GF-D8 (cell line): ENCODE measurements at regions not wholly inside any gene's neighbourhood (a gene's known extent, or its start where the extent isn't known, plus 50 kb on each side); places are given as distances from the start of the nearest gene placed in this dataset.

Experiments
- DNase-seq: peaks from one replicate; lab custom pipeline; 2025; lab: John Stamatoyannopoulos, UW

DNA sequence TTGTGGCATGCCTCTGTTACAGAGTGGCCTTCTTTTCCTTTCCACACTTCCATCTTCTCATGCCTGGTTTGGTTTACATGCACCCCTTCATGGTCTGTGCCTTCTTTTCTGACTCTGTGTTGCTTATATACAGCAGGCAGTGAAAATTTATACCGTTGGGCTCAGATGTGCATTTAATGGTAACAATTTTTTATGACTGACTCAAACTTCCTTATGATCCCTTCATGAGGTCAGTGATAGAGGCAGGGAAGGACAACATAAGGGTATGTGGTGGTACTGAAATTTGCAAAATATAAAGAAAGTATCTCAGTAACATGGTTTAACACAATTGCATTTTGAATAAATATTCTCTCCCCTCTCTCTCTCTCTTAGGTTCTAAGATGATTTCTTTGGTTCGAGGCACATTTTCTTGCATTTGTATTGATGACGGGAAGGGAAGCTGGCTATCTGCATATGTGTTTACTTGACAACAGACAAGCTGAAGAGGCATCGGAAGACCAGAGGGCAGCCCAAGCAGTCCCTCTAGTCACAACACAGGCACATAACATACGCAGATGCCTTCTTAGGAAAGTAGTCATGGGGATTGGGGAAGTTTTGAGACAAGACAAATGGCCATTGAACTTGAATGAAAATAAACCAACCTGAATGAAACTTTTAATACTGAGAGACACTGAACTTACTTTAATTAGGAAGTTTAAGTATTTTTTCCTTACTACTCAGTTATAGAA is 163.3 kb upstream of the LEF1 start:
- DNase-seq, result no peak

DNA sequence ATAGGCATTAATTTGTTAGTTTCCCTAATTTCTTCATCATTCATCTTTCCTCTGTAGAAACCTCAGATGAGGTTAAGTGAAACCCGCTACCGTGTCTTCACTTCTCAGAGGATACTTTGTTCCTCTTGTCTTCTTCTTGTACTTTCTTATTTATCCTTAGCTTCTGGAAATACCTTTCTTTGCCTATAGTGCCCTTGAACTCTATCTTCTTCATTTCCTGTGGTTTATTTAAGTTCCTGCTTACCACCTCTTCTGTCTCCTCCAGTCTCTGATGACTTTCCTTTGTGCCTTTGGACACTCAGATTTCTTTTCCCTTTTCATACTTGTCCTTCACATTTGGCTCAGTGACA is 159.6 kb upstream of the LEF1 start:
- no peak for DNase-seq

GRCh38 chr4:108327642-108328382 is 159.1 kb upstream of the LEF1 start:
- DNase-seq, result no peak

- DNase-seq, result no peak
These were observed 156.8 kb upstream of the LEF1 start for GRCh38 chr4:108325561-108325960.

GRCh38 chr4:108324450-108324849 is 155.7 kb upstream of the LEF1 start:
- no peak for DNase-seq

DNA sequence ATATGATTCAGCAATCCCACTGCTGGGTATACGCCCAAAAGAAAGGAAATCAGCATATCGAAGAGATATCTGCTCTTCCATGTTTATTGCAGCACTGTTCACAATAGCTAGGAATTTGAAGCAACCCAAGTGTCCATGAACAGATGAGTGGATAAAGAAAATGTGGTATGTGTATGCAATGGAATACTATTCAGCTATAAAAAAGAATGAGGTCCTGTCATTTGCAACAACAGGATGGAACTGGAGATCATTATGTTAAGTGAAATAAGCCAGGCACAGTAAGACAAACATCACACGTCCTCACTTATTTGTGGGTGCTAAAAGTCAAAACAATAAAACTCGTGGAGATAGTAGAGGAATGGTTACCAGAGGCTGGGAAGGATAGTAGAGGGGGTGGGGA is 153.8 kb upstream of the LEF1 start:
- DNase-seq, result no peak

- DNase-seq, result no peak
These were observed 151.3 kb upstream of the LEF1 start for GRCh38 chr4:108320061-108320460.

- no peak for DNase-seq
These were observed 148.6 kb upstream of the LEF1 start for GRCh38 chr4:108317377-108317776.

GRCh38 chr4:108315694-108316093 is 147.0 kb upstream of the LEF1 start:
- no peak for DNase-seq

DNA sequence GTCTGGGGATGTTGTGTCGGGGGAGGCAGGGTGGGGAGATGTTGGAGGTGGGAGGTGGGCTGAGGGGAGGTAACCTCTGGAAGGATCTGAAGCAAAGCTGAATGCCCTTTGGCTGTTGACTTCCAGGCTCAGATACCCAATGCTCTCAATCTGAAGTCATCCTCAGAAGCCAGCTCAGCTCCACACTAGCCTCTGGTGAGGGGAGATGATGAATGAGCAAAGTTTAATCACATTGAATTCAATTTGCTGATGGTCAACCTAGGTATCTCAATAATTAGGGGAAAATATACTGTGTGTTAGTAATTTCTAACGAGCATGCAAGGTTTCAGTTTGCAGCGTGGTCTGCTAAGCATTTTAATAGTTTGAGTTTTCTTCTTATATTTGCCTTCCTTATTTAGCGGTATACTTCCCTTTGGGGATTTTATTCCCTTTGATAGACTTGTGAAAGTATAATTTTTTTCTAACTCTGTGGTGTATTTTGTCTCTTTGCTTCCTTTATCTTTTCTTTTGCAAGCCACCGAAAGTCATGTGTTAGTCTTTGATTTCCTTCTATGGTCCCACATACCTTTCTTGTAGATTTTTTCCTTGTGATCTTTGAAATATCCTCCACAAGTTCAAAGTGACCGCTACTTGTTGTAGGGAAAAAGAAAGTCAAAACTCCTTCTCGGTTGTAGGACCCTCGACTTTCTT is 146.3 kb upstream of the LEF1 start:
- no peak for DNase-seq

- DNase-seq, result no peak
These were observed 145.0 kb upstream of the LEF1 start for GRCh38 chr4:108313546-108314339.

DNA sequence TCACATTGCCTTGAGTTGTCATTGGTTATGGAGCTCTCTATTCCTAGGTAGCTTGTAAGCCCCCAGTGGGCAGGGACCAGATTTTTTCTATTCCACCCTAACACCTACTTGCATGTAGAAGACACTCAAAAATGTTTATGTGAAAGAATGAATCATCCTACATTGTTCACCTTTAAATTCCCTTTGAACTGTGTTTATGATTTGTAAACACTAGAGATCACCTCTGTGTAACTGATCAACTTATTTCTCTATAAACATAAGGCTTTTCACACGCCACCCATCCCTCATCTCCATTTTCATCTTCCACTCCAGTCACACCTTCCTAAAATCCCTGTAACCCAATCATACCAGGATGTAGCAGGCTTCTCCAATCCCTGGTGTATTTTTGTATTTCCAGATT is 142.6 kb upstream of the LEF1 start:
- DNase-seq, result no peak

- DNase-seq, result no peak
These were observed 134.9 kb upstream of the LEF1 start for GRCh38 chr4:108303488-108304177.

DNA sequence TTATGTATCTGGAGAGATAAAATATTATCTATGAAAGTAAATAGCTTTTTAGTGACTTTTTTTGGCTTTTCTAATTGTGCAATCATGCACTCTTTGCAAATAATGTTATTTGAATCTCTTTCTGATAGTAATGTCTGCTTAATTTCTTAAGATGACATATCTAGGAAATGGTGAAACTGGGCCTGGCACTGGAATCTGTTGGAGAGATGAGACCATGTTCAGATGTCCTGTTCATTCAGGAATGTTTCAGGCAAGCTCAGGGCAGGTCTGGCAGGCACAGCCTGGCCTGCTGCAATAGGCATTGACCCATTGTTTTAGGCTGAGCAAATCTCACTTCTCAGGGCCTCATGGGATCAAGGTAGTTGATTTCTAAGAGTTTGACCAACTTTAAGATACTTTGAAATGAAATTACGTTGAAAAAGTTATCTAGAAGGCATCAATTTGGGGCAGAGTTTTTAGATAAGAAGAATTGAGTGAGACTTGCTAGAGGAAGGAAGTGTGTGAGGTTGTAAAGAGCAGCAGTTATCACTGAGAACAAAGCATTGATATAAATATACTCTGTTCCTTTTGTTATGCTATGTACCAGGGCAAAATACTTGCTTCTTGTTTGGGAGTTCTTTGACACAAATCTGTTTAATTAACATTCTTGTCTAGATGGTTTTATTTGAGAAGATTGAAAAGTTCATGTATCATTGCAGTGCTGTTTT is 133.0 kb upstream of the LEF1 start:
- no peak for DNase-seq

GRCh38 chr4:108297605-108298004 is 128.9 kb upstream of the LEF1 start:
- DNase-seq, result no peak

- DNase-seq, result no peak
These were observed 123.5 kb upstream of the LEF1 start for GRCh38 chr4:108292229-108292628.

GRCh38 chr4:108291137-108291536 is 122.4 kb upstream of the LEF1 start:
- no peak for DNase-seq

GRCh38 chr4:108287834-108288413 is 119.2 kb upstream of the LEF1 start:
- no peak for DNase-seq

DNA sequence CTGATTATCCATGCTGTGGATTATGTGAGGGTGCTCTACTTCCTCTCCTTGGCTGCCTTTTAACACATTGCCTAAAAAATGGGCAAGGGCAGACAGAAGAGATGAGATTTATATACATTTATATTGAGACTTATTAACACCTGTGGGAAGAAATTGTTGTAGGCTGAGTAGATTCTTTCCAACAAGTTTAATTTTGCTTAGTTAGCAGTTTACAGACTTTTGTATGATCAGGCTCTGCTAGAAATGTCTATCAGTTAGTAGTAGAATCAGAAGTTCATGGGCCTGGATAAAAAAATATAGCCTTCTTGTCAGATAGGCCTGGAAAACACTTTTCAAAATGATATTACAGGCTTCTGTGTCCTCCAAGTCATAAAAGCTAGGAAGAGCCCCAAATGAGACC is 111.3 kb upstream of the LEF1 start:
- no peak for DNase-seq

- DNase-seq, result no peak
These were observed 108.0 kb upstream of the LEF1 start for GRCh38 chr4:108276690-108277089.

- no peak for DNase-seq
These were observed 104.3 kb upstream of the LEF1 start for GRCh38 chr4:108272986-108273385.
